ENCODE measurements at regions not wholly inside any gene's neighbourhood (a gene's known extent, or its start where the extent isn't known, plus 50 kb on each side); places are given as distances from the start of the nearest gene placed in this dataset.

- no TSS peak for BruUV-seq (replicated peaks)
- POLR2A ChIA-PET = no interaction called here
- TF ChIP-seq FOSL1 (IDR thresholded peaks at IDR 0.05; ENCODE audit: low read depth) = no peak
- no peak for TF ChIP-seq EGR1 (IDR thresholded peaks at IDR 0.05; ENCODE audit: low read depth)
- no peak for TF ChIP-seq TCF7L2 (IDR thresholded peaks at IDR 0.05; ENCODE audit: borderline replicate concordance, extremely low read depth, insufficient read depth, insufficient read length)
- no peak for TF ChIP-seq EZH2 (IDR thresholded peaks at IDR 0.05)
- TF ChIP-seq POLR2AphosphoS5 (IDR thresholded peaks at IDR 0.05; ENCODE audit: low read depth, low read length) = no peak
- TF ChIP-seq MAX (IDR thresholded peaks at IDR 0.05) = no peak
- no peak for TF ChIP-seq RAD21 (IDR thresholded peaks at IDR 0.05; ENCODE audit: low read depth)
- TF ChIP-seq SRF (IDR thresholded peaks at IDR 0.05; ENCODE audit: low read depth) = no peak
- no peak for TF ChIP-seq CBX3 (IDR thresholded peaks at IDR 0.05; ENCODE audit: low read depth)
- H3K4me1 ChIP-seq (ENCODE audit: control insufficient read depth in 1 of 2, insufficient read depth in 2 of 2, low read length in 2 of 2) = no peaks in the 10 kb centered on the region
- H4K20me1 ChIP-seq (ENCODE audit: insufficient read depth) = no peaks in the 10 kb centered on the region
- RAD21 ChIA-PET (ENCODE audit: low non-redundant PET in 1 of 2, low total read pairs in 2 of 2, uncharacterized antibody in 2 of 2, unreplicated experiment in 2 of 2) = no interaction called here
- DNase-seq (ENCODE audit: low read depth, low spot score) (no peak), ATAC-seq (no peak)
- no peak overlapping the region for H3K4me2 ChIP-seq (ENCODE audit: low read length)
- H3K27ac ChIP-seq (ENCODE audit: low read depth, low read length) = no peak overlapping the region
- H2AFZ ChIP-seq (ENCODE audit: low read depth, low read length, poor library complexity, severe bottlenecking) = no peak overlapping the region
- no peaks in the 10 kb centered on the region for H3K9me2 ChIP-seq (ENCODE audit: insufficient read depth)
- H3K79me2 ChIP-seq (ENCODE audit: insufficient read depth, low read length) = no peaks in the 10 kb centered on the region
- H3K9me3 ChIP-seq (ENCODE audit: control insufficient read depth in 1 of 2, insufficient read depth in 1 of 2, low read depth in 1 of 2, low read length in 2 of 2) = no peaks in the 10 kb centered on the region
- intact Hi-C loops (cut with micrococcal nuclease) = no loop called here
- H3K27me3 ChIP-seq (ENCODE audit: insufficient read depth, low read length) = peaks cover 10% of the 10 kb centered on the region; the same call in 1 of the 2 replicates
- H3K36me3 ChIP-seq (ENCODE audit: control insufficient read depth in 1 of 2, insufficient read depth in 2 of 2, low read length in 2 of 2) = no peaks in the 10 kb centered on the region
- CTCF ChIA-PET = no interaction called here
- H3K4me3 ChIP-seq (replicated peaks in 1 of 2; ENCODE audit: low read depth in 1 of 2, low read length in 2 of 2) = no peak overlapping the region
- H3K9ac ChIP-seq (ENCODE audit: low read length) = no peak overlapping the region
These were observed 342.3 kb upstream of the MYT1L start for GRCh38 chr2:2673406-2673805.

- H3K27ac ChIP-seq (ENCODE audit: low read depth, low read length) = no peak overlapping the region
- no peaks in the 10 kb centered on the region for H4K20me1 ChIP-seq (ENCODE audit: insufficient read depth)
- no TSS peak for BruUV-seq (replicated peaks)
- ChIA-PET POLR2A (no interaction called here), RAD21 (ENCODE audit: low non-redundant PET in 1 of 2, low total read pairs in 2 of 2, uncharacterized antibody in 2 of 2, unreplicated experiment in 2 of 2) (no interaction called here), CTCF (no interaction called here)
- TF ChIP-seq CTCF (IDR thresholded peaks at IDR 0.05 in 2 of 3, conservative IDR thresholded peaks at IDR 0.05 in 1 of 3; ENCODE audit: borderline replicate concordance in 1 of 3, insufficient read depth in 1 of 3, low read depth in 2 of 3, low read length in 2 of 3) (no peak), ZNF274 (IDR thresholded peaks at IDR 0.05; ENCODE audit: low read depth, low read length) (no peak), CBX3 (IDR thresholded peaks at IDR 0.05; ENCODE audit: low read depth) (no peak), POLR2A (IDR thresholded peaks at IDR 0.05; ENCODE audit: borderline replicate concordance, extremely low read depth, insufficient read depth, insufficient read length) (no peak), EGR1 (IDR thresholded peaks at IDR 0.05; ENCODE audit: low read depth) (no peak), CEBPB (IDR thresholded peaks at IDR 0.05; ENCODE audit: low read depth) (no peak), RAD21 (IDR thresholded peaks at IDR 0.05; ENCODE audit: low read depth) (no peak), MAX (IDR thresholded peaks at IDR 0.05) (no peak), EZH2 (IDR thresholded peaks at IDR 0.05) (no peak), EZH2phosphoT487 (IDR thresholded peaks at IDR 0.05; ENCODE audit: borderline replicate concordance) (no peak), REST (IDR thresholded peaks at IDR 0.05; ENCODE audit: low read depth) (no peak), JUND (IDR thresholded peaks at IDR 0.05) (no peak), FOSL1 (IDR thresholded peaks at IDR 0.05; ENCODE audit: low read depth) (no peak), TCF7L2 (IDR thresholded peaks at IDR 0.05; ENCODE audit: borderline replicate concordance, extremely low read depth, insufficient read depth, insufficient read length) (no peak)
- no peak overlapping the region for H3K4me3 ChIP-seq (replicated peaks in 1 of 2; ENCODE audit: low read depth in 1 of 2, low read length in 2 of 2)
- H3K27me3 ChIP-seq (ENCODE audit: insufficient read depth, low read length) = peaks cover 10% of the 10 kb centered on the region
- DNase-seq (ENCODE audit: low read depth, low spot score) (no peak), ATAC-seq (no peak)
- no peak overlapping the region for H3K9ac ChIP-seq (ENCODE audit: low read length)
- no peaks in the 10 kb centered on the region for H3K4me1 ChIP-seq (ENCODE audit: control insufficient read depth in 1 of 2, insufficient read depth in 2 of 2, low read length in 2 of 2)
- no peaks in the 10 kb centered on the region for H3K79me2 ChIP-seq (ENCODE audit: insufficient read depth, low read length)
- H3K9me3 ChIP-seq (ENCODE audit: control insufficient read depth in 1 of 2, insufficient read depth in 1 of 2, low read depth in 1 of 2, low read length in 2 of 2) = no peaks in the 10 kb centered on the region
- no peak overlapping the region for H2AFZ ChIP-seq (ENCODE audit: low read depth, low read length, poor library complexity, severe bottlenecking)
- intact Hi-C loops (cut with micrococcal nuclease) = no loop called here
- H3K4me2 ChIP-seq (ENCODE audit: low read length) = no peak overlapping the region
- H3K9me2 ChIP-seq (ENCODE audit: insufficient read depth) = no peaks in the 10 kb centered on the region
- H3K36me3 ChIP-seq (ENCODE audit: control insufficient read depth in 1 of 2, insufficient read depth in 2 of 2, low read length in 2 of 2) = no peaks in the 10 kb centered on the region
These were observed 341.2 kb upstream of the MYT1L start for GRCh38 chr2:2672249-2672648.

Measured in HCT116 (cell line).